GM21717 (cell line): ENCODE measurements at regions not wholly inside any gene's neighbourhood (a gene's known extent, or its start where the extent isn't known, plus 50 kb on each side); places are given as distances from the start of the nearest gene placed in this dataset.

ENCODE experiments used
- ATAC-seq: cut with Tn5 transposase; IDR thresholded peaks from one replicate; pipeline ENCODE4 v1.9.1; 2021; ENCODE audit warnings: mild to moderate bottlenecking, moderate library complexity; ENCODE audit not compliant: unreplicated experiment

DNA sequence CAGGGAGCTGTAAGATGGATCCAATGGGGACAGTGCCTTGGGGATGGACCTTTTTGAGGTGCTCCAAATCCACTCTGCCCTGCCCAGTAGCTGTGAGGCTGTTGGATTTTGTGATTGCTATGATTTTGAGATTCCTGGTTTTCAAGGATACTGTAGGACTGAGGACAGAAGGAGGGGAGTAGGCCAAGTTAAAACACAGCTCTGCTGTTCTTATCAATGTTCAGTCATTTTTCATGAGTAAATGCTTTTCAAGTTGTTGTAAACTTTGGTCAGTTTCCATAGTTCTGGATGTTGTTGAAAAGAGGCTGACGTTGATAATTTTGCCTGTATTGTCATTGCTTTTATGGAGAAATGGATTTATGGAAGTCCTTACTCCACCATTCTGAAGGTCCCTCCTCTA, 361.2 kb downstream of the ZNF516 start:
- ATAC-seq = no peak

DNA sequence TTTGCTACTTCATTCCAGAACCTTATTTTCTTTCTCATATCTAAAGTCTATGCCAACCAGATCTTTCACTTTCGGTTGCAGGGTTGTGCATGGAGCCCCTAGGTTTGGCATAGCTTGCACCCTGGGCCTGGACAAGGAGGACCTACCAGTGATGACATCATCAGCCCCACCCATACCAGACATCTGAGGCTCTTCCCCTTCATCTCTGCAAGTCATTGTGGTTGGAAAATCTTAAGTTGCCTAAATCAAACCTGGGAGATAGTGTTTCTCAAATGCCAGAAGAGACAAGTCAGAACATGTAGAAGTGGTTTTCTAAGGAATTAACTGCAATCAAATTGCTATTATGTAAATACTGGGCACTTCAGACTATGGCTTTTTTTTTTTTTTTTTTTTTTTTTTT, 363.3 kb downstream of the ZNF516 start:
- no peak for ATAC-seq

DNA sequence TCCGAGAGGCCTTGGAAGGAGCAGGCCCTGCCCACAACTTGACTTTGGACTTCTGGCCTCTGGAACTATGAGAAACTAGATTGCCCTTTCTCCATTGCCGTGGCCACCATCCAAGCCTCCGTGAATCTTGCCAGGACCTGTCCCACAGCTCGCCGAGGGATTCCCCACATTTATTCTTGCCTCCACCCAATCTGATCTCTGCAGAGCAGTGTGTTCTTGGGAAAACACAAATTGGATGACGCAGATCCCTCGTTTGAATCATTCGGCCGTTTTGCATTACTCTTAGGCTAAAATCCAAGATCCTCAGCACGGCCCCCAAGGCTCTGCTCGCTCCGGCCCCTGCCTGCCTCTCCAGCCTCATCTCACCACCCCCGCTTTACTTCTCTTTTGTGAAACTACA, 364.2 kb downstream of the ZNF516 start:
- ATAC-seq = no peak

DNA sequence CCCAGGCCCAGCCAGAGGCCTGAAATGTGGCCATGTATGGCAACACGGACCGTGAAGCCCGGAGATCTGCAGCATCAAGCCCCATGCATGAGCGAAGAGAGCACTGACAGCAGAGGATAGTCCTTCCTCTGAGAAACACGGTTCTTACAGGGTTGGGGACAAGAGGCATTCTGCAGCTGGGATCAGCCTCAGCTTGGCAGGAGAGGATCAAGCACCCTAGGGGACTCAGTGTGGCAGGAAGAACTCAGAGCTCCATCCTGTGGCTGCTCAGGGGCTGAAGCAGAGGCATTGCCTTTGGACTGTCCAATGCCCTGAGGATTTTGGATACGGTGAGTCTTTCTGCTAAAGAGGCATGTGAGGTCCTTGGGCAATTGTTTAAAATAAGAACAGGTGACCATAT, 368.7 kb downstream of the ZNF516 start:
- no peak for ATAC-seq

DNA sequence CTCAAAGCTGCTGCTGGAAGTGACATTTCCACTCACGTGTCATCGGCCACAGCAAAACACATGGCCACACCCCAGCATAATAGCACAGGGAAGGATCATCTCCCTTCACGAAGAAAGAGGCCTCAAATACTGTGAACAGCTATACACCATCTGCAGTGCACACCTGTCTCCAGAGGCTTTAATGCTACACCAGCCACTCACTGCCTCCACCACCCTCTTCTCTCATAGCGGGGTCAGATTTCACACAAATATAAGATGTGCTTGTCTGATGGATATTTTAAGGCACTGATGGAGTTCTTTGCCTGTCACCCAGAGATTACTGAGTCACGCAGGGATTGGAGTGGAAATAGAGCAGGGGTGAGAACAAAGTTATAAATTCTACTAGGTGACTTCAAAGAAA, 374.0 kb downstream of the ZNF516 start:
- ATAC-seq = no peak

DNA sequence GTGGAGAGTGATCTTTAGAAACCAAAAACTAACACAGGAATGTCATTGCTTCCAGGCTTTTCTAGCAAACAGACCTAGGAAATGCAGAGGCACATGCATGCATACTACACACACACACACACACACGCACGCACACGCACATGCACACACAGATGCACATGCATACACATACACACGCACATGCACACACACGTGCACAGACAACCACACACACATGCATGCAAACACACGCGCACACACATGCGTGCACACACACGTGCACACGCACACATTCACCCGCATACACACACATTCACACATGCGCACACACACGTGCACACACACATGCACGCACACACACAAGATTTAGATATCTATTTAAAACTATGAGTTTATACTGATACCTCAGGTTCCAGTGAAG, 379.5 kb downstream of the ZNF516 start:
- no peak for ATAC-seq

DNA sequence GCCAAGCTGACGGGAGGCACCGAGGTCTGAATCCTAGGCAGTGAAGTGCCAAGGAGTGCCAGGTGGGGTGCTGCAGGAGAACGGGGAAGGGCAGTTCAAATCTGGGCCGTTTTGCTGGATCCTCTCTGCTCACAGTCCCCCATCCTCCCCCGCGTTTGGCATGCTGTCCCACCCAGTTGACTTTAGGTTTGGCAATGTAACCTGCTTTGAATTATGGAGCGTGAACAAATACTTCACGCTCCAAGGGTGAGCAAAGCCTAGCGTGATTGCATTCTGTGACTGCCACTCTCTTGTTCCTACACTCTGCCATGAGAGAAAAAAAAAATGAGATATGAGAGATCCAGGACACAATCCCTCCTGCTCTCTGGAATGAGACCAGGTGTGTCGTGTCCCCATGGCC, 381.9 kb downstream of the ZNF516 start:
- ATAC-seq = no peak

DNA sequence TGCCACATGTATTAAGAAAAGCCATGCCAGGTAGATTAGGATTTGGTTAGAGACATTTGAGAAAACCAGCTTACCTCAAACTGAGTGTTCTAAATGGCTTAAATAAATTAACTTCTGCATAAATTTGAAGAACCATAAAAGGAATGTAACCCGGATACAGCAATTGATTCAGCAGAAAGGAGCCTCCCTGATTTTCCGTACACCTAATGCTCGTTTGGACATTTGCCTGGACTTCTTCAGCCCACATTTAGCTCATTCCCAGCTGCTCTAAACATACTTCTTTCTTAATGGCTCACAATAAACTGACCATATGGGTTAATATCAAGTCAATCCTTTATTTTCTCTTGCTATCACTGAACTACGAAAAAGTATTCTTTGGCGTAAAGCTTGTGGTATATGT, 392.4 kb downstream of the ZNF516 start:
- ATAC-seq = no peak

DNA sequence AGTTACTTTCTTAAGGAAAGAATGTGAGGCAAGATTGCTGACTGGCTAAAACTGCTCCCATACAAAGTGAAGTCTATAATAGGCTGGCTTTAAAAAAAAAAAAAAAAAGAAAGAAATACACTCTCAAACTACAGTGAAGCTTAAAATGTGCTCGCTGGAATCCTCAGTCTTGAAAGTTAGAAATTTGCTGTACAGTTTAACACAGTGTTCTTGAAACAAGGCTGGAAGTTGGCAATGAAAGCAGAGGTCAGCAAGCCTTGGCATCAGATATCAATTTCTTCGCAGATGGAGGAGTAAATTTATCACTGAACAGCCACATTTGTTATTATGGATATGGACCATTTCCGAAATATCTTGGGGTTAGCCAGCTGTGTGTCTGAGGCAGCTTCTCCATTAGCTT, 392.9 kb downstream of the ZNF516 start:
- ATAC-seq = no peak

DNA sequence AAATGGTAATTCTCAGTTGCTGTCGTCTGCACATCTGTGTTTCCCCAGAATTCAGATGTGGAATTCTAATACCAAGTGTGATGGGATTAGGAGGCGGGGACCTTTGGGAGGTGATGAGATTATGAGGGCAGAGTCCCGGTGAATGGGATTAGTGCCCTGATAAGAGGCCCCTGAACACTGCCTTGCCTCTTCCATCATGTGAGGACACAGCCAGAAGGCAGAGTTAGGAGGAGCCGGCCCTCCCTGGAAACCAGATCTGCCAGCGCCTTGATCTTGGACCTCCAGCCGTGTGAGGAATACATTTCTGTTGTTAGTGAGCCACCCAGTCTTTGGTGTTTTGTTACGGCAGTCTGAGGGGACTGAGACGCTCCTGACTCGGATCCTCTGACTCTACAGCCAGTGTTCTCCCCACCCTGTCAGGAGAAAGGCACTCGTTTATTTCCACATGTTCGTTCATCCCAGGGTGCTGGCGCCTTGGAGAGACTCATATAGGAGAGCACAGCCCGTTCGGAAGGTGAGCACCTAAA, 395.0 kb downstream of the ZNF516 start:
- no peak for ATAC-seq

DNA sequence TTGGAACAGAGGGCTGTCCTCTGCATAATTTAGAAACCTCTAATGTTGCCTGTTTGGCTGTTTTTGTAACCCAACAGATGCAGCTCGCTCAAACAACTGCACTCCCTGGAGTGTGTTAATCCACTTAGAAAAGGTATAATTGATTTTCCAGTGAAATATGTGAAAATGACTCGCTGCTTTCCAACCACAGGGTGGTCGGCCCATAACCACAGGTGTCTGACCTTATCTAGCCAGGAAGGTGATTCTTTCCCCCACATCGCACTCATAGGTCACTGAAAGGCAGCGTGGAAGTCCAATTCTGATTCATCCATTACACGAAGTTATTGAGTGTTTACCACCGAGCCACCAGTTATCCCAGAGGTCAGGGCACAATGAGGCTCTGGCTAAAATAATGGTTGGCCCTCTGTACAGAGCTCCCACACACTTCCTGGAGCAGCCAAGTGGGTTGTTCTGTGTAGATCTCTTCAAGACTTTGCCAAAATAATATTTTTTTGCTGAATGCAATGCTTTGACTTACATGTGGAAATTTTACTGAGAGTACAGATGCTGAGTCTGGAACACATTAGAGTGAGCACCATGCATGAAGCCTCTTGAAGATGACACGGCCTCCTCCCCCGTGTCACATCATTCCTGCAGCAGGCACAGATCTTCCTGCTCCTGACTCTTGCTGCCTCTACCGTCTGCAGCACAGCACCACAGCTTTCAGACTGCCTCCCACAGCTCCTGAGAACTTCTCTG, 396.2 kb downstream of the ZNF516 start:
- ATAC-seq = no peak

DNA sequence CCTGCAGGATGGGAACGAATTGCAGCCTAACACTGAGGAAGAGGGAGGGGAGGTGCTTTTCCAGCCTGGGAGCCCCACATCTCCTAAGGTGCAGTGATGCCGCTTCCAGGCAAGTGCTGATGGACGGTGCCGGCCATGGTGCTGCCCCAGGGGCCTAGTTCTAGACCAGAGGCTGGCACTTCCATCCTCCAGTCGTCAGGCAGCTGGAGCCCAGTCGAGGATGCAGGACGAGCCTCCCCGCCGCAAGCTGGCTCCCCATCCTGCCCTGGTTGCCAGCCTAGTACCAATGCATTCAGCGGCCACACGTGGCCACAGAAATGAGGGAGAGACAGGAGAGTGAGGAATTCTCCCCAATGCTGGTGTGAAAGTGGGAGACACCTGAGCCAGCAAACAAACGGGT, 413.5 kb downstream of the ZNF516 start:
- no peak for ATAC-seq

DNA sequence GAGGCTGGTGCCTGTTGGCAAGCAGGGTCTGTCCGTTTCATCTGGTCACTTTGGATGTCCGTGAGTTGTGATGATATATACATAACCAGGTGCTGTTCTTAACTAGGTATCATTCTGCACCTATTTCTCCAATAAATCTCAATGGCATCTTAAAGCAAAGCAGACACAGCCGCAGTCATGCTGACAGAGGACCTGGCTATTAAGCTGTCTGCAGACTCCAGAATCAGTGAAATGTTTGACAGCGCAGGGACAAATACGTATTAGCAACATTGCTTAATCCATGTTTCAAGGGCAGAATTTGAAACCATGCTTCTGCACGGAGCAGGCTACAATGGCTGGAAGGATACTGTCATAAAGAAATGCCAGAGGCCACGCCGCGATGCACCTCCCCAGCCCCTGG, 414.6 kb downstream of the ZNF516 start:
- no peak for ATAC-seq

DNA sequence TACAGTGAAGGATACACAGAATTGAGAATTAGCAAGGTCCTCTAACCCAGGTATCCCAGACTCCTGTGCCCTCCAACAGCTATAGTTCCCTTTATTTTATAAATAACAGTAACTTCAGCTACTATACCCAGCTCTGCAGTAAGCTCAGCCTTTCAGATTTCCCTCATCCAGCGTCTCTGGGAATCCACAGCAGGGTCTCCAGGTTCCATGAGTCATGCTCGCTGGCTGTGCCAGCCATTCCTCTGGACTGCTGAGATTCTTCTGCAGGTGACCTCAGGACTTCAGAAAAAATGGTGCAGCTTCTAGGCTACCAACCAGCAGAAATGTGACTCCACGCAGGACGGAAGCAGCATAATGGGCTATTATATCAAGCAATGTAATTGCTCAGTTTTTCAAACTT, 419.3 kb downstream of the ZNF516 start:
- ATAC-seq = no peak

DNA sequence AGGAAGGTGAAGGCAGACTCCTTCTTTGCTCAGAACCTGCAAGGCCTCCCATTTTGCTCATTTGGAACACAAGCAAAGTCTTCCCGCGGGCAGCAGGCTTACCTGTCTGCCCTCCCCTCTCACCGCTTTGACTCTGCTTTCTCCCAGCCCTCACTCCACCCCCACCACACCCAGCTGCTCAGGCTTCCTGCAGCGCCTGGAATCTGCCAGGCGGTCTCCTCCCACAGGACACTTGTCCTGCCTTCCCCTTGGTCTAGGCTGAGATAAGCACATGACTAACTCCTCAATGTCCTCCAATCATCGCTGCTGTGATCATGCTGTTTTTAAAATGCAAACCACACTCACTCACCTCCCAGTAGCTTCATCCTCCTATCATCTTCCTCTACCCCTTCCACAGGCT, 430.0 kb downstream of the ZNF516 start:
- ATAC-seq = no peak

DNA sequence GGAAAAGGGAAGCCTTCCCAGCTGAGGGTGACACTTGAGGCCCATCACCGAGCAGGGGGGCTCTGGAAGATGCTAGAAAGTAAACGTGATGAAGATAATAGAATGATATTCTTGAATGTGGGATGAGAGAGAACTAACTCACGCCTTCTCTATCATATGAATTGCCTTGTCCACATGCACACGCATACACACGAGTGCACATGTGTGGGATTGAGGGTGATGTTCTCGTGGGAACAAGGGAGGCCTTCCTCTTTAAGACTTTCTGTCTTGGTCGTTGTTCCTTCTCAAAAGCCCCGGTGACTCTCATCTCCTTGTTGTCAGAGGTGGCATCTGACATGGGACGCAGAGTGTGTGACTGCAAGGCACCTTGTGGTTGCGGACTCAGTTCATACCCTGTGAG, 436.9 kb downstream of the ZNF516 start:
- ATAC-seq = no peak

DNA sequence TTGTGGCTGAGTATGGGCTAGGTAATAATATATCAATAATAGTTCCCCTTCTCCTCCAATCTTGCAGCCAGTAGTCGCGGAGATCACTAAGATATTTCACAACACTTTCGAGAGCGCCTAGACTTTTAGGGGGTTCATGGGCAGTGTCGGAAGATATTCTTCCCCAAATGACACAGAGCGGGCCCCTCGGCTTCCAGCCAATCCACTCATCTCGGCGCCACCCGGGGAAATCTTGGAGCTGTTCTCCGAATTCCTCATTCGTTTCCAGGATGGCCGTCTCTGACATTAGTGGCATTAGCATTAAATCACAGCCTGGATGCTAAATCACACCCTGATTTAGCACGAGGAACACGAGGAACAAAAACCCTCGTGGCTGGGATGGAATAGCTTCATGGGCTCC, 437.7 kb downstream of the ZNF516 start:
- ATAC-seq = no peak

DNA sequence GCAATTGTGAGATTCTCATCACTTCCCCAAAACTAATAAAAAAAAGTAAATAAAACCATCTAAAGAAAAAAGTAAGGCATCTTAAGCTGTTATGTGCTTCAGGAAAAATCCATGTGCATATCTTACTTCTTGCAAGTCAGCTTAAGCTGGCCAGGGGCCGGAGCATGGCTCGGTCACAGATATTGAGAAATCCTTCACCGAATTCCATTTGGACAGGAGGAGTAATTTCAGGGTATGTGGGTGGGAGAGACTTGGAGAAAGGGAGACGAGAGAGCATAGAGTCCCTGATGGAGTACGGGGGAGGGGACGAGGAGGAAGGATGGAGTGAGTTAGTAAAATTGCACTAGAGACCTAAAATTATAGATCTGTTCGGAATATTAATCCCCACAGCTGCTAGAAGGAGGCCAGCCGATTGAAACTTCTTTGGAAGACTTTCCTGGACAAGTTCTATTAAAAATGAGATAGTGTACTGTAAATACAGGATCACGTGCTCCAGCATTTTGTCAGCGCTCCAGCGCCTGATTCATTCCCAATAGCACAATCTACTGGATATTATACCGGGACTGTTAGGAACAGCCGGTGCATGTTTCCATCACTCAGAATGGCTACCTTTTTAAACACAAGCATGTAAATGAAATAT, 438.5 kb downstream of the ZNF516 start:
- no peak for ATAC-seq

DNA sequence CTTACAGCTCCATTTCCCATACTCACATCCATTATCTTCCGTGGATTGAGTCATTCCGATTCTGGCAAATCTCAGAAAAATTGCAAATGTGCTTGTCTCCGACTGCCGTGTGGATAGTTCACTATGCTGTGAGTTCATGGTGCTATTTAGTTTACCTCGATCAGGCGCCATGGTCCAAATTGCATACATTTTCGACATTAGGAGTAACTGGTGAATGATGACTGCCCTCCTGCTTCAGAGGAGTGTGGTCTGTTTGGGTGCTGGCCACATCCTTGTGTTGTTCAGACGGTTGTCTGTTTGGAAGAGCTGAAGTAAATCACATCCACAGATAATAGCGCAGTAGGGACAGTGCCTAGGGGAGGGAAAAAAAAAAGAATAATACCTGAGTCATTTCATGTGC, 439.5 kb downstream of the ZNF516 start:
- no peak for ATAC-seq

DNA sequence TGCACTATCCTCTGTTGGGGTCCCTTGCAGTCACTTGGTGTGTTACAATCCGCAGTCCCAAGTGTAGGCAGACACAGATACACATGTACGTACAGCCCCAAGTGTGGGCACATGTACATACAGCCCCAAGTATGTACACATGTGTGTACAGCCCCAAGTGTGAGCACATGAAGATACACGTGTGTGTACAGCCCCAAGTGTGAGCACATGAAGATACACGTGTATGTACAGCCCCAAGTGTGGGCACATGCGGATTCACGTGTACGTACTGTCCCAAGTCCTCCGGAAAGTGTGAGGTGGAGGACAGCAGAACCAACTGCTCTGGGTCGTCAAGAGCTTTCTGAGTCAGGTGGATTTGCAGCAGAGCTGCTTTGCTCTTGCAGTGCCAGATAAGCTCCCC, 440.0 kb downstream of the ZNF516 start:
- ATAC-seq = no peak

DNA sequence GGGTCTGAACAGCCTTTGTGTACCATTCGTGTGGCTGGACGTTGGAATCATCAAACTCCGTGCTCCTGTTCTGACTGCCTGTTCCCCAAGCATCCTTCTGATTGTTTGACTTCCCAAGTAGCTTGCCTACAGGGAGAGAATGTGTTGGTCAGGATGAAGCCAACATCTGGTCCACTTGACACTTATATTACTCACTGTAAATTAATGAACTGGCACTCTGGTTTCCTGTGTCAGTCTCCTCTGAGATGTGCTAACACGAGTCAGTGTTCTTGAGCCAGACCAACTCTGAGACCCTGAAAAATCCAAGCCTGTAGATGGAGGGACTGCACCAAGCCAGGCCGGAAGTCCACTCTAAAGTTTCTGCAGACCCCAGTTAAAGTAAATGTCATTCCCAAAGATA, 440.9 kb downstream of the ZNF516 start:
- ATAC-seq = no peak

DNA sequence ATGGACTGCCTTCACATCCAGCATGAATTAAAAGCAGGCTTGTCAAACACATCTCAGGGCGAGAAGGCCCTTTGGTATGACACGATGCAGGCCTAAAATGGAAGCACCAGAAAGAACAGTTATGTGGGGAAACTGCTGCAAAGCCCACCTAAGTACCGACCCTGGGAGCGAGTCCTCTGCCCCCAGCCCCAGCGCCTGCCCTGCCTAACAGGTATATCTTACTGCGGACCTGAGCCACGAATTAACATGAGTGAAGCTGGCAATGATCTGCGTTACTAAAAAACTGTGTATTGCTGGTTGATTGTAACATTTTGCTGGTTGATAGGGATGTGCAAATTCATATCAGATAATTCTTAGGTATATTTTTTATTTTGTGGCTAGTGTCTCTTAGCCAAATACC, 441.5 kb downstream of the ZNF516 start:
- no peak for ATAC-seq

DNA sequence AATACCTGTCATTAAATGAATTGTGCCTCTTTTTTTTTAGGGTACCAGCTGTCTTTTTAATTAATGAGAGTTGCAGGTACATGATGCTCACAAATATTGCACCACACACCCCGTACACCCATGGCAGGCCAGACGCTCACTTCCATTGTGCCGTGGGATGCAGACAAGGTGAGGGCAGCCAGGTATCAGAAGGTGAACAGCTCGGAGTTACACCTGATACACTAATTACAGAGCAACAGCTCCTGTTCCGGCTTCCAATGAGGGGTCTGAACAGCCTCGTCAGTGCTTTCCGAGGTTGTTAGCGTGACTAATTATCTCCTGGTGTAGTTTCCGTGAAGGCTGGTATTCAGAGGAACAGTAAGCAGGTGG, 442.8 kb downstream of the ZNF516 start:
- no peak for ATAC-seq
